Activated T-cell treated with anti-CD3 and anti-CD28 coated beads, Interleukin-2, amount 50 U/mL, for 72 hours (primary cell): ENCODE measurements at regions not wholly inside any gene's neighbourhood (a gene's known extent, or its start where the extent isn't known, plus 50 kb on each side); places are given as distances from the start of the nearest gene placed in this dataset.

Source experiments
- ATAC-seq, 2 donors: fragments of 150-1000 bp; cut with Tn5 transposase; replicated peaks in 1 of 2; 2 replicates each; pipeline ENCODE4 v1.10.0; 2021; ENCODE audit warnings: moderate library complexity in 2 of 2, mild to moderate bottlenecking in 1 of 2
- DNase-seq, 2 donors: peaks; one replicate each; pipeline ENCODE4 v3.0.0; 2021 to 2022; ENCODE audit warnings: mixed read lengths in 1 of 2
- H3K27ac Mint-ChIP-seq: one replicate; pipeline ENCODE4 v1.8.0; 2022; ENCODE audit warnings: mild to moderate bottlenecking, moderate library complexity, mixed read lengths
- H3K27me3 Mint-ChIP-seq: one replicate; pipeline ENCODE4 v1.8.0; 2022; ENCODE audit warnings: low read depth, mixed read lengths
- H3K36me3 Mint-ChIP-seq, 2 donors: one replicate each; pipeline ENCODE4 v1.8.0; 2022; ENCODE audit warnings: mixed read lengths in 2 of 2, mild to moderate bottlenecking in 1 of 2; ENCODE audit not compliant: insufficient read depth in 2 of 2
- H3K4me1 Mint-ChIP-seq: one replicate; pipeline ENCODE4 v1.8.0; 2022; ENCODE audit warnings: low read depth, mixed read lengths
- H3K4me3 Mint-ChIP-seq, 2 donors: one replicate each; pipeline ENCODE4 v1.8.0; 2022; ENCODE audit warnings: mild to moderate bottlenecking in 2 of 2, mixed read lengths in 2 of 2, moderate library complexity in 2 of 2
- H3K9me3 Mint-ChIP-seq, 2 donors: one replicate each; pipeline ENCODE4 v1.8.0; 2022; ENCODE audit warnings: mixed read lengths in 2 of 2

- DNase-seq (no peak), ATAC-seq (no peak)
- Mint-ChIP-seq H3K9me3 (no peaks in the 10 kb centered on the region), H3K36me3 (peaks cover 0 to 2% of the 10 kb centered on the region in 2 donors), H3K27me3 (peaks cover 30% of the 10 kb centered on the region), H3K4me1 (peaks cover 36% of the 10 kb centered on the region), H3K27ac (no peak overlapping the region), H3K4me3 (no peak overlapping the region)
Observed at GRCh38 chr6:113633638-113634037, 223.5 kb upstream of the MARCKS start.

- H3K27ac Mint-ChIP-seq, result no peak overlapping the region
Observed at GRCh38 chr6:113634352-113635163, 222.6 kb upstream of the MARCKS start.

GRCh38 chr6:113635222-113635986 is 221.7 kb upstream of the MARCKS start:
- DNase-seq (no peak), ATAC-seq (no peak)
- H3K4me1 Mint-ChIP-seq, result peaks cover 26% of the 10 kb centered on the region
- H3K27ac Mint-ChIP-seq, result no peak overlapping the region
- peaks cover 17% of the 10 kb centered on the region for H3K27me3 Mint-ChIP-seq
- no peaks in the 10 kb centered on the region for H3K9me3 Mint-ChIP-seq
- H3K4me3 Mint-ChIP-seq, result no peak overlapping the region
- H3K36me3 Mint-ChIP-seq, result peaks cover 0 to 2% of the 10 kb centered on the region in 2 donors

More at GRCh38 chr6:113634352-113635163, 222.6 kb upstream of the MARCKS start:
- Mint-ChIP-seq H3K9me3 (no peaks in the 10 kb centered on the region), H3K4me3 (no peak overlapping the region), H3K36me3 (peaks cover 0 to 2% of the 10 kb centered on the region in 2 donors), H3K4me1 (peaks cover 33% of the 10 kb centered on the region), H3K27me3 (peaks cover 22% of the 10 kb centered on the region)
- no peak for ATAC-seq
- DNase-seq, result no peak

GRCh38 chr6:113636357-113636824 is 220.8 kb upstream of the MARCKS start:
- ATAC-seq (no peak), DNase-seq (no peak)
- H3K36me3 Mint-ChIP-seq, result peaks cover 0 to 2% of the 10 kb centered on the region in 2 donors
- H3K4me1 Mint-ChIP-seq, result peaks cover 17% of the 10 kb centered on the region
- H3K27me3 Mint-ChIP-seq, result peaks cover 17% of the 10 kb centered on the region
- H3K9me3 Mint-ChIP-seq, result no peaks in the 10 kb centered on the region
- H3K27ac Mint-ChIP-seq, result no peak overlapping the region
- H3K4me3 Mint-ChIP-seq, result no peak overlapping the region

GRCh38 chr6:113640051-113640450 is 217.1 kb upstream of the MARCKS start:
- ATAC-seq (no peak), DNase-seq (no peak)
- no peaks in the 10 kb centered on the region for H3K9me3 Mint-ChIP-seq

GRCh38 chr6:113642001-113642713 is 215.0 kb upstream of the MARCKS start:
- Mint-ChIP-seq H3K27ac (no peak overlapping the region), H3K27me3 (no peaks in the 10 kb centered on the region), H3K4me1 (peaks cover 7% of the 10 kb centered on the region), H3K36me3 (no peaks in the 10 kb centered on the region), H3K4me3 (no peak overlapping the region), H3K9me3 (no peaks in the 10 kb centered on the region)
- no peak for ATAC-seq
- no peak for DNase-seq

More at GRCh38 chr6:113640051-113640450, 217.1 kb upstream of the MARCKS start:
- Mint-ChIP-seq H3K4me1 (peaks cover 7% of the 10 kb centered on the region), H3K27ac (no peak overlapping the region), H3K27me3 (peaks cover 5% of the 10 kb centered on the region), H3K36me3 (peaks cover 0 to 1% of the 10 kb centered on the region in 2 donors), H3K4me3 (no peak overlapping the region)

- Mint-ChIP-seq H3K9me3 (no peaks in the 10 kb centered on the region), H3K27ac (no peak overlapping the region), H3K4me1 (peaks cover 7% of the 10 kb centered on the region), H3K36me3 (no peaks in the 10 kb centered on the region), H3K4me3 (no peak overlapping the region), H3K27me3 (no peaks in the 10 kb centered on the region)
- no peak for DNase-seq
- no peak for ATAC-seq
Observed at GRCh38 chr6:113642714-113643406, 214.3 kb upstream of the MARCKS start.

- Mint-ChIP-seq H3K9me3 (no peaks in the 10 kb centered on the region), H3K4me3 (no peak overlapping the region), H3K36me3 (no peaks in the 10 kb centered on the region), H3K27me3 (peaks cover 4% of the 10 kb centered on the region), H3K4me1 (peaks cover 7% of the 10 kb centered on the region), H3K27ac (no peak overlapping the region)
- no peak for ATAC-seq
- no peak for DNase-seq
Observed at GRCh38 chr6:113643407-113643770, 213.8 kb upstream of the MARCKS start.

- Mint-ChIP-seq H3K27me3 (peaks cover 19% of the 10 kb centered on the region), H3K36me3 (no peaks in the 10 kb centered on the region), H3K4me3 (no peak overlapping the region), H3K4me1 (peaks cover 7% of the 10 kb centered on the region), H3K9me3 (no peaks in the 10 kb centered on the region), H3K27ac (no peak overlapping the region)
- no peak for ATAC-seq
- DNase-seq, result no peak
Observed at GRCh38 chr6:113644861-113645575, 212.1 kb upstream of the MARCKS start.

GRCh38 chr6:113645576-113645970 is 211.6 kb upstream of the MARCKS start:
- no peak overlapping the region for H3K4me3 Mint-ChIP-seq
- no peaks in the 10 kb centered on the region for H3K9me3 Mint-ChIP-seq
- ATAC-seq (no peak), DNase-seq (no peak)
- H3K4me1 Mint-ChIP-seq, result peaks cover 7% of the 10 kb centered on the region
- no peaks in the 10 kb centered on the region for H3K36me3 Mint-ChIP-seq
- no peak overlapping the region for H3K27ac Mint-ChIP-seq
- peaks cover 24% of the 10 kb centered on the region for H3K27me3 Mint-ChIP-seq

GRCh38 chr6:113645986-113646385 is 211.2 kb upstream of the MARCKS start:
- ATAC-seq (no peak), DNase-seq (no peak)
- no peaks in the 10 kb centered on the region for H3K36me3 Mint-ChIP-seq
- H3K27ac Mint-ChIP-seq, result no peak overlapping the region
- peaks cover 28% of the 10 kb centered on the region for H3K27me3 Mint-ChIP-seq
- no peak overlapping the region for H3K4me3 Mint-ChIP-seq
- peaks cover 7% of the 10 kb centered on the region for H3K4me1 Mint-ChIP-seq
- H3K9me3 Mint-ChIP-seq, result no peaks in the 10 kb centered on the region

GRCh38 chr6:113646701-113647100 is 210.4 kb upstream of the MARCKS start:
- no peaks in the 10 kb centered on the region for H3K9me3 Mint-ChIP-seq
- ATAC-seq (no peak), DNase-seq (no peak)
- H3K36me3 Mint-ChIP-seq, result no peaks in the 10 kb centered on the region
- H3K27ac Mint-ChIP-seq, result no peak overlapping the region
- H3K4me3 Mint-ChIP-seq, result no peak overlapping the region
- peaks cover 7% of the 10 kb centered on the region for H3K4me1 Mint-ChIP-seq
- H3K27me3 Mint-ChIP-seq, result peaks cover 35% of the 10 kb centered on the region
